Smooth muscle cell (in vitro differentiated cells): ENCODE measurements at regions not wholly inside any gene's neighbourhood (a gene's known extent, or its start where the extent isn't known, plus 50 kb on each side); places are given as distances from the start of the nearest gene placed in this dataset.

Source experiments
- DNase-seq: peaks from one replicate; lab custom pipeline; 2025; ENCODE audit not compliant: unreplicated experiment; lab: John Stamatoyannopoulos, UW
- H2AFZ ChIP-seq: fragments of 200-600 bp; sonication (generic); 2 replicates; pipeline ENCODE4 v1.6.0; 2016; ENCODE audit warnings: antibody characterized with exemption, low read depth, mild to moderate bottlenecking
- H3F3A ChIP-seq: fragments of 200-600 bp; sonication (generic); 2 replicates; pipeline ENCODE4 v1.6.0; 2017; ENCODE audit warnings: antibody characterized with exemption, low read depth
- H3K27ac ChIP-seq: fragments of 200-600 bp; sonication (generic); 2 replicates; pipeline ENCODE4 v1.5.1; 2016; ENCODE audit warnings: low read depth, mild to moderate bottlenecking
- H3K27me3 ChIP-seq: fragments of 200-600 bp; sonication (generic); 2 replicates; pipeline ENCODE4 v1.6.1; 2016; ENCODE audit warnings: low read depth, mild to moderate bottlenecking
- H3K36me3 ChIP-seq: fragments of 200-600 bp; sonication (generic); 2 replicates; pipeline ENCODE4 v1.5.1; 2016; ENCODE audit warnings: low read depth
- H3K4me1 ChIP-seq: fragments of 200-600 bp; sonication (generic); 2 replicates; pipeline ENCODE4 v1.5.1; 2016; ENCODE audit warnings: low read depth
- H3K4me2 ChIP-seq: fragments of 200-600 bp; sonication (generic); 2 replicates; pipeline ENCODE4 v1.6.0; 2016; ENCODE audit warnings: mild to moderate bottlenecking
- H3K4me3 ChIP-seq: fragments of 200-600 bp; sonication (generic); 2 replicates; pipeline ENCODE4 v1.5.1; 2016; ENCODE audit warnings: mild to moderate bottlenecking
- H3K79me2 ChIP-seq: fragments of 200-600 bp; sonication (generic); 2 replicates; pipeline ENCODE4 v1.6.0; 2016; ENCODE audit warnings: low read depth, mild to moderate bottlenecking
- H3K9ac ChIP-seq: fragments of 200-600 bp; sonication (generic); 2 replicates; pipeline ENCODE4 v1.6.0; 2016; ENCODE audit warnings: low read depth
- H3K9me3 ChIP-seq: fragments of 200-600 bp; sonication (generic); replicated peaks from 2 replicates; pipeline ENCODE4 v1.5.1; 2016; ENCODE audit warnings: low read depth
- H4K20me1 ChIP-seq: fragments of 200-600 bp; sonication (generic); 2 replicates; pipeline ENCODE4 v1.6.0; 2016; ENCODE audit warnings: low read depth
- WGBS: methylation state at CpG from one replicate; pipeline ENCODE4 v1.1.7; 2016; ENCODE audit warnings: low lambda C conversion rate; 5-methylcytosine and 5-hydroxymethylcytosine counted together
- TF ChIP-seq, protein P1 (sequence below): fragments of 200-600 bp; sonication (generic); IDR thresholded peaks from 2 replicates; pipeline ENCODE4 v1.5.1; 2017; ENCODE audit warnings: borderline replicate concordance, mild to moderate bottlenecking, antibody characterized with exemption; ENCODE audit not compliant: insufficient read depth, poor library complexity, severe bottlenecking

DNA sequence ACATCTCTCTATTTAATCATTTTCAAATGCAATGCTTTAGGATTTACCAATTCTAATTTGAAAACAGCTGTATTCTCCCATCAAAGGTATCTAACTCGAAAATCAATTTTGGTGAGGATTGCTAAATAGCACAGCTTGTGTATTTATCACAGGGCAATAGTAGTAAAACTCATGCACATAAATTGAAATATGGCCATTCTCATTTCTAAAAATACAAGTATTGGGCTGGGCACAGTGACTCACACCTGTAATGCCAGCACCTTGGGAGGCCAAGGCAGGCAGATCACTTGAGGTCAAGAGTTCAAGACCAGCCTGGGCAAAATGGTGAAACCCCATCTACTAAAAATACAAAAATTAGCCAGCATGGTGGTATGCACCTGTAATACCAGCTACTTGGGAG lies 164.8 kb upstream of the RASA1 start:
- no peak overlapping the region for H3K9ac ChIP-seq
- H3K27ac ChIP-seq = no peak overlapping the region
- H4K20me1 ChIP-seq = no peaks in the 10 kb centered on the region
- no peak overlapping the region for H2AFZ ChIP-seq
- no peaks in the 10 kb centered on the region for H3K27me3 ChIP-seq
- TF ChIP-seq, protein P1, sequence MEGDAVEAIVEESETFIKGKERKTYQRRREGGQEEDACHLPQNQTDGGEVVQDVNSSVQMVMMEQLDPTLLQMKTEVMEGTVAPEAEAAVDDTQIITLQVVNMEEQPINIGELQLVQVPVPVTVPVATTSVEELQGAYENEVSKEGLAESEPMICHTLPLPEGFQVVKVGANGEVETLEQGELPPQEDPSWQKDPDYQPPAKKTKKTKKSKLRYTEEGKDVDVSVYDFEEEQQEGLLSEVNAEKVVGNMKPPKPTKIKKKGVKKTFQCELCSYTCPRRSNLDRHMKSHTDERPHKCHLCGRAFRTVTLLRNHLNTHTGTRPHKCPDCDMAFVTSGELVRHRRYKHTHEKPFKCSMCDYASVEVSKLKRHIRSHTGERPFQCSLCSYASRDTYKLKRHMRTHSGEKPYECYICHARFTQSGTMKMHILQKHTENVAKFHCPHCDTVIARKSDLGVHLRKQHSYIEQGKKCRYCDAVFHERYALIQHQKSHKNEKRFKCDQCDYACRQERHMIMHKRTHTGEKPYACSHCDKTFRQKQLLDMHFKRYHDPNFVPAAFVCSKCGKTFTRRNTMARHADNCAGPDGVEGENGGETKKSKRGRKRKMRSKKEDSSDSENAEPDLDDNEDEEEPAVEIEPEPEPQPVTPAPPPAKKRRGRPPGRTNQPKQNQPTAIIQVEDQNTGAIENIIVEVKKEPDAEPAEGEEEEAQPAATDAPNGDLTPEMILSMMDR = no peak
- no peaks in the 10 kb centered on the region for H3K36me3 ChIP-seq
- H3K9me3 ChIP-seq = no peaks in the 10 kb centered on the region
- DNase-seq = no peak
- H3F3A ChIP-seq = no peaks in the 10 kb centered on the region
- no peaks in the 10 kb centered on the region for H3K79me2 ChIP-seq
- no peaks in the 10 kb centered on the region for H3K4me1 ChIP-seq
- WGBS = 95% methylated on average over 1 of the region's 1 CpG
- H3K4me2 ChIP-seq = no peak overlapping the region
- H3K4me3 ChIP-seq = no peak overlapping the region

DNA sequence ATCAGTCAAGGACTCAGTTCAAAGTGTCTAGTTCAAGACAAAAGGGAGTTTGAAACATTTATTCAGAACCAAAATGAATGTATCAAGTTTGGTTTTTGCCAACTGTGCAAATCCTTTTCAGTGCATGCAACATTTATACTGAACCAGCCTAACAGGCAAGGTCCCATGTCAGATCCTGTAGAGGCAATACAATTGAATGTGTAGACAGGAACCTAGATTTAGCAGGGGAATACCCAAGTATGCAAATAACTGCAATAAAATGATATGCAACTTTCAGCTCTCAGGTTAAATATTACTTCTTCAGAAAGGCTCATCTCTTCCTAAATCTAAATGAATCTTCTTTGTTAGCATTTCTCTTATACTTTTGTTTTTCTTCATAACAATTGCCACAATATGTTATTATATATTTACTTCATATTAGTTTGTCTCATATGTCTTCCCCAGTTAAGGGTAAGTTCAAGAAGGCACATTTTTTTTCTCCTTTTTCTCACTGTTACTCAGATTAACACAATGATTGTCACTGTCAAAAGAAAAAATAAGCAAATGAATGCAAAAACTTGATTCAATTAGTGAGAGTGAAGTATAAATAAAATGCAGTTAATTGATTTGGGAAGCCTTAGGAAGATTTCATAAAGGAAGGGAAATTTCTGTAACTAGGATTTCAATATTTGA lies 163.9 kb upstream of the RASA1 start:
- TF ChIP-seq, protein P1 = no peak
- no peaks in the 10 kb centered on the region for H3K4me1 ChIP-seq
- no peaks in the 10 kb centered on the region for H4K20me1 ChIP-seq
- H3K27ac ChIP-seq = no peak overlapping the region
- no peak overlapping the region for H3K4me2 ChIP-seq
- H3K4me3 ChIP-seq = no peak overlapping the region
- H2AFZ ChIP-seq = peak overlapping the region; percentile 37
- H3K79me2 ChIP-seq = no peaks in the 10 kb centered on the region
- H3K27me3 ChIP-seq = no peaks in the 10 kb centered on the region
- DNase-seq = no peak
- H3F3A ChIP-seq = no peaks in the 10 kb centered on the region
- H3K9me3 ChIP-seq = no peaks in the 10 kb centered on the region
- no peaks in the 10 kb centered on the region for H3K36me3 ChIP-seq
- H3K9ac ChIP-seq = no peak overlapping the region

- TF ChIP-seq, protein P1 = no peak
Measured at GRCh38 chr5:87105577-87105976, 162.1 kb upstream of the RASA1 start.

DNA sequence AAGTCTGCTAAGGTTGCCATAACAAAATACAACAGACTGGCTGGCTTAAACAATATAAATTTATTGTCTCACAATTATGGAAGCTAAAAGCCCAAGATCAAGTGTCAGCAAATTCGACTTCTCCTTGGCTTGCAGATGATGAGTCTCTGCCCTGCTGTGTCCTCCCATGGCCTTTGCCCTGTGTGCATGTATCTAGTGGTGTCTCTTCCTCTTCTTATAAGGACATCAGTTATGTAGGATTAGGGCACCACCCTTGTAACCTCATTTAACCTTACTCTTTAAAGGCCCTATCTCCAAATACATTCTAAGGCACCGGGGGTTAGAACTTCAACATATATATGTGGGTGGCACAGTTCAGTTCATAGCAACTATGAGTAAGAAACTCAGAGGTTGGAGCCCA lies 157.9 kb upstream of the RASA1 start:
- Histone ChIP-seq H3K4me2 (no peak overlapping the region), H4K20me1 (no peaks in the 10 kb centered on the region), H3K27ac (no peak overlapping the region)

More at GRCh38 chr5:87105577-87105976, 162.1 kb upstream of the RASA1 start:
- no peaks in the 10 kb centered on the region for H3F3A ChIP-seq
- no peaks in the 10 kb centered on the region for H4K20me1 ChIP-seq
- no peaks in the 10 kb centered on the region for H3K79me2 ChIP-seq
- H3K4me1 ChIP-seq = no peaks in the 10 kb centered on the region
- WGBS = 42% methylated on average over 2 of the region's 2 CpGs
- H3K4me3 ChIP-seq = no peak overlapping the region
- H3K36me3 ChIP-seq = no peaks in the 10 kb centered on the region
- H3K4me2 ChIP-seq = no peak overlapping the region
- no peaks in the 10 kb centered on the region for H3K27me3 ChIP-seq
- H2AFZ ChIP-seq = no peak overlapping the region
- no peak overlapping the region for H3K9ac ChIP-seq
- no peak for DNase-seq
- H3K9me3 ChIP-seq = no peaks in the 10 kb centered on the region
- H3K27ac ChIP-seq = no peak overlapping the region

More for the DNA sequence above, 157.9 kb upstream of the RASA1 start:
- no peaks in the 10 kb centered on the region for H3K9me3 ChIP-seq
- H3K4me1 ChIP-seq = no peaks in the 10 kb centered on the region
- H3K79me2 ChIP-seq = no peaks in the 10 kb centered on the region
- no peaks in the 10 kb centered on the region for H3K27me3 ChIP-seq
- H3K4me3 ChIP-seq = no peak overlapping the region
- H3K9ac ChIP-seq = no peak overlapping the region
- H3F3A ChIP-seq = no peaks in the 10 kb centered on the region
- no peak overlapping the region for H2AFZ ChIP-seq
- 96% methylated on average over 2 of the region's 2 CpGs for WGBS
- TF ChIP-seq, protein P1 = no peak
- DNase-seq = no peak
- no peaks in the 10 kb centered on the region for H3K36me3 ChIP-seq
